GM23338 (cell line): ENCODE measurements at regions not wholly inside any gene's neighbourhood (a gene's known extent, or its start where the extent isn't known, plus 50 kb on each side); places are given as distances from the start of the nearest gene placed in this dataset.

Source experiments
- ATAC-seq: fragments of 200-7000 bp; cut with Tn5 transposase; 3 replicates; pipeline ENCODE4 v1.9.1; 2020
- DNase-seq: peaks from one replicate; pipeline ENCODE4 v3.0.0-alpha.2; 2015; ENCODE audit warnings: low spot score
- H2AFZ ChIP-seq: fragments of 200-600 bp; sonication (generic); 2 replicates; pipeline ENCODE4 v1.8.0; 2016; ENCODE audit warnings: antibody characterized with exemption, mild to moderate bottlenecking, moderate library complexity
- H3F3A ChIP-seq: fragments of 200-600 bp; sonication (generic); replicated peaks from 2 replicates; pipeline ENCODE4 v1.8.0; 2017; ENCODE audit warnings: antibody characterized with exemption, mixed run types, low read depth
- H3K27ac ChIP-seq: fragments of 200-600 bp; sonication (generic); 2 replicates; pipeline ENCODE4 v1.6.1; 2016; ENCODE audit warnings: low read depth
- H3K27me3 ChIP-seq: fragments of 200-600 bp; sonication (generic); 2 replicates; pipeline ENCODE4 v1.8.0; 2016; ENCODE audit warnings: mild to moderate bottlenecking, mixed run types, moderate library complexity; ENCODE audit not compliant: insufficient read depth
- H3K36me3 ChIP-seq: fragments of 200-600 bp; sonication (generic); 2 replicates; pipeline ENCODE4 v1.8.0; 2016; ENCODE audit warnings: mild to moderate bottlenecking; ENCODE audit not compliant: insufficient read depth
- H3K4me1 ChIP-seq: fragments of 200-600 bp; sonication (generic); 2 replicates; pipeline ENCODE4 v1.8.0; 2016; ENCODE audit warnings: mild to moderate bottlenecking, moderate library complexity; ENCODE audit not compliant: insufficient read depth
- H3K4me2 ChIP-seq: fragments of 200-600 bp; sonication (generic); 2 replicates; pipeline ENCODE4 v1.7.1; 2017; ENCODE audit warnings: mixed run types
- H3K4me3 ChIP-seq: fragments of 200-600 bp; sonication (generic); 2 replicates; pipeline ENCODE4 v1.6.1; 2016; ENCODE audit warnings: mixed run types
- H3K79me2 ChIP-seq: fragments of 200-600 bp; sonication (generic); replicated peaks from 2 replicates; pipeline ENCODE4 v1.8.0; 2017; ENCODE audit warnings: mild to moderate bottlenecking; ENCODE audit not compliant: insufficient read depth
- H3K9me2 ChIP-seq: fragments of 200-600 bp; sonication (generic); 2 replicates; pipeline ENCODE4 v1.8.0; 2017; ENCODE audit not compliant: insufficient read depth
- H4K20me1 ChIP-seq: fragments of 200-600 bp; sonication (generic); replicated peaks from 2 replicates; pipeline ENCODE4 v1.8.0; 2017; ENCODE audit warnings: mild to moderate bottlenecking; ENCODE audit not compliant: insufficient read depth
- H3K27ac Mint-ChIP-seq: 2 replicates; pipeline ENCODE4 v1.8.0; 2020; ENCODE audit warnings: inconsistent platforms, mild to moderate bottlenecking, moderate library complexity, mixed read lengths
- H3K27me3 Mint-ChIP-seq: 3 replicates; pipeline ENCODE4 v1.8.0; 2022; ENCODE audit warnings: low read depth, mild to moderate bottlenecking, moderate library complexity, mixed read lengths, inconsistent platforms; ENCODE audit not compliant: insufficient read depth, poor library complexity
- H3K36me3 Mint-ChIP-seq: 3 replicates; pipeline ENCODE4 v1.8.0; 2021; ENCODE audit warnings: low read depth, mild to moderate bottlenecking, inconsistent platforms, moderate library complexity, mixed read lengths
- H3K4me1 Mint-ChIP-seq: 3 replicates; pipeline ENCODE4 v1.8.0; 2020; ENCODE audit warnings: mild to moderate bottlenecking, inconsistent platforms, mixed read lengths
- H3K4me3 Mint-ChIP-seq: 3 replicates; pipeline ENCODE4 v1.8.0; 2021; ENCODE audit warnings: moderate library complexity, mild to moderate bottlenecking, inconsistent platforms, mixed read lengths
- H3K9me3 Mint-ChIP-seq: 3 replicates; pipeline ENCODE4 v1.8.0; 2020; ENCODE audit warnings: moderate library complexity, mild to moderate bottlenecking, inconsistent platforms, mixed read lengths
- CREB1 ChIP-seq: fragments of 250-450 bp; sonication (Bioruptor Pico); IDR thresholded peaks from 2 replicates; pipeline ENCODE4 v1.5.0; 2020; ENCODE audit warnings: low read depth, mild to moderate bottlenecking, moderate library complexity
- CTCF ChIP-seq, 2 experiments: fragments of 200-600 bp in 1 of 2; sonication (generic) in 1 of 2; conservative IDR thresholded peaks; 2 replicates each; pipeline versions ENCODE4 v1.5.1 to v1.6.1; 2016 to 2017; ENCODE audit warnings: antibody characterized with exemption in 2 of 2, low read depth in 2 of 2, mild to moderate bottlenecking in 2 of 2, moderate library complexity in 1 of 2
- ETS1 ChIP-seq: IDR thresholded peaks from 2 replicates; pipeline ENCODE4 v1.6.1; 2016; ENCODE audit warnings: antibody characterized with exemption
- EZH2 ChIP-seq: fragments of 200-600 bp; sonication (generic); IDR thresholded peaks from one replicate; pipeline ENCODE4 v1.8.0; 2017; ENCODE audit warnings: antibody characterized with exemption, mild to moderate bottlenecking, low read depth; ENCODE audit not compliant: unreplicated experiment
- EZH2phosphoT487 ChIP-seq: fragments of 200-600 bp; sonication (generic); IDR thresholded peaks from one replicate; pipeline ENCODE4 v1.8.1; 2018; ENCODE audit warnings: antibody characterized with exemption; ENCODE audit not compliant: unreplicated experiment
- JUNB ChIP-seq: IDR thresholded peaks from one replicate; pipeline ENCODE4 v1.6.1; 2016; ENCODE audit warnings: antibody characterized with exemption; ENCODE audit not compliant: unreplicated experiment
- NANOG ChIP-seq: IDR thresholded peaks from 2 replicates; pipeline ENCODE4 v1.6.1; 2016; ENCODE audit warnings: antibody characterized with exemption, borderline replicate concordance
- POLR2AphosphoS5 ChIP-seq: IDR thresholded peaks from 2 replicates; pipeline ENCODE4 v1.6.1; 2016; ENCODE audit warnings: antibody characterized with exemption, low read depth
- REST ChIP-seq: IDR thresholded peaks from one replicate; pipeline ENCODE4 v1.6.1; 2018; ENCODE audit warnings: antibody characterized with exemption; ENCODE audit not compliant: unreplicated experiment
- STAT1 ChIP-seq: IDR thresholded peaks from one replicate; pipeline ENCODE4 v1.6.1; 2016; ENCODE audit warnings: antibody characterized with exemption; ENCODE audit not compliant: unreplicated experiment
- ZNF114 ChIP-seq: fragments of 250-450 bp; sonication (Bioruptor Pico); IDR thresholded peaks from 2 replicates; pipeline ENCODE4 v1.5.0; 2020; ENCODE audit warnings: mild to moderate bottlenecking, moderate library complexity
- ZNF331 ChIP-seq: fragments of 250-450 bp; sonication (Bioruptor Pico); IDR thresholded peaks from 2 replicates; pipeline ENCODE4 v1.5.0; 2020; ENCODE audit warnings: low read depth, mild to moderate bottlenecking, moderate library complexity
- ZNF462 ChIP-seq: fragments of 250-450 bp; sonication (Bioruptor Pico); IDR thresholded peaks from 2 replicates; pipeline ENCODE4 v1.5.0; 2020; ENCODE audit warnings: mild to moderate bottlenecking, moderate library complexity

GRCh38 chr11:79922641-79923040 is 481.8 kb upstream of the TENM4 start (continued):
- TF ChIP-seq EZH2, result no peak

GRCh38 chr11:79920480-79920879 is 479.6 kb upstream of the TENM4 start:
- TF ChIP-seq ETS1 (no peak), ZNF462 (CRISPR knock-in tag) (no peak), EZH2 (no peak), REST (no peak), EZH2phosphoT487 (no peak), NANOG (no peak), ZNF114 (no peak), POLR2AphosphoS5 (no peak), ZNF331 (CRISPR knock-in tag) (no peak), CTCF (conservative IDR thresholded peaks at IDR 0.05; ENCODE audit: low read depth in 2 of 2) (no peak), JUNB (no peak), STAT1 (no peak), CREB1 (CRISPR knock-in tag) (no peak)
- H3F3A ChIP-seq, result no peaks in the 10 kb centered on the region
- no peak for DNase-seq
- no peaks in the 10 kb centered on the region for H3K79me2 ChIP-seq
- H3K4me2 ChIP-seq, result no peak overlapping the region
- no peaks in the 10 kb centered on the region for H3K9me3 Mint-ChIP-seq
- no peak overlapping the region for H2AFZ ChIP-seq
- H3K27me3 ChIP-seq, result no peaks in the 10 kb centered on the region
- ATAC-seq, result no peak
- no peak overlapping the region for H3K4me3 ChIP-seq
- H3K9me2 ChIP-seq, result no peaks in the 10 kb centered on the region
- no peaks in the 10 kb centered on the region for H3K36me3 Mint-ChIP-seq
- H3K27ac ChIP-seq, result no peak overlapping the region
- H3K27ac Mint-ChIP-seq, result no peak overlapping the region
- no peak overlapping the region for H3K4me3 Mint-ChIP-seq
- H4K20me1 ChIP-seq, result no peaks in the 10 kb centered on the region
- H3K4me1 Mint-ChIP-seq, result no peaks in the 10 kb centered on the region; the same call in 2 of the 3 replicates
- no peaks in the 10 kb centered on the region for H3K36me3 ChIP-seq
- no peaks in the 10 kb centered on the region for H3K27me3 Mint-ChIP-seq
- H3K4me1 ChIP-seq, result no peaks in the 10 kb centered on the region
